ENCODE measurements at regions not wholly inside any gene's neighbourhood (a gene's known extent, or its start where the extent isn't known, plus 50 kb on each side); places are given as distances from the start of the nearest gene placed in this dataset.

GRCh38 chr7:28231176-28231575 is 50.6 kb upstream of the JAZF1 start:
- no peak for DNase-seq (ENCODE audit: low read depth, low spot score)

GRCh38 chr7:28236560-28236959 is 56.0 kb upstream of the JAZF1 start:
- no peak for DNase-seq (ENCODE audit: low read depth, low spot score)

- no peak for DNase-seq (ENCODE audit: low read depth, low spot score)
These were observed 56.8 kb upstream of the JAZF1 start for GRCh38 chr7:28237363-28237762.

- DNase-seq (ENCODE audit: low read depth, low spot score) = no peak
These were observed 59.2 kb upstream of the JAZF1 start for GRCh38 chr7:28239823-28240204.

GRCh38 chr7:28240481-28240880 is 59.9 kb upstream of the JAZF1 start:
- no peak for DNase-seq (ENCODE audit: low read depth, low spot score)

- DNase-seq (ENCODE audit: low read depth, low spot score) = no peak
These were observed 63.3 kb upstream of the JAZF1 start for GRCh38 chr7:28243861-28244260.

- no peak for DNase-seq (ENCODE audit: low read depth, low spot score)
These were observed 64.7 kb upstream of the JAZF1 start for GRCh38 chr7:28245123-28245878.

- DNase-seq (ENCODE audit: low read depth, low spot score) = no peak
These were observed 66.4 kb upstream of the JAZF1 start for GRCh38 chr7:28246921-28247461.

- DNase-seq (ENCODE audit: low read depth, low spot score) = no peak
These were observed 77.6 kb upstream of the JAZF1 start for GRCh38 chr7:28258240-28258639.

- DNase-seq (ENCODE audit: low read depth, low spot score) = no peak
These were observed 80.4 kb upstream of the JAZF1 start for GRCh38 chr7:28260969-28261368.

- DNase-seq (ENCODE audit: low read depth, low spot score) = no peak
These were observed 83.2 kb upstream of the JAZF1 start for GRCh38 chr7:28263622-28264271.

- no peak for DNase-seq (ENCODE audit: low read depth, low spot score)
These were observed 85.8 kb upstream of the JAZF1 start for GRCh38 chr7:28266402-28266801.

GRCh38 chr7:28267012-28267411 is 86.4 kb upstream of the JAZF1 start:
- no peak for DNase-seq (ENCODE audit: low read depth, low spot score)

- no peak for DNase-seq (ENCODE audit: low read depth, low spot score)
These were observed 89.2 kb upstream of the JAZF1 start for GRCh38 chr7:28269700-28270361.

- no peak for DNase-seq (ENCODE audit: low read depth, low spot score)
These were observed 89.9 kb upstream of the JAZF1 start for GRCh38 chr7:28270536-28270935.

GRCh38 chr7:28272461-28272877 is 91.9 kb upstream of the JAZF1 start:
- no peak for DNase-seq (ENCODE audit: low read depth, low spot score)

- DNase-seq (ENCODE audit: low read depth, low spot score) = no peak
These were observed 95.7 kb upstream of the JAZF1 start for GRCh38 chr7:28276298-28276697.

GRCh38 chr7:28277364-28277763 is 96.8 kb upstream of the JAZF1 start:
- DNase-seq (ENCODE audit: low read depth, low spot score) = no peak

GRCh38 chr7:28277958-28278357 is 97.4 kb upstream of the JAZF1 start:
- DNase-seq (ENCODE audit: low read depth, low spot score) = no peak

GRCh38 chr7:28280516-28280915 is 99.9 kb upstream of the JAZF1 start:
- no peak for DNase-seq (ENCODE audit: low read depth, low spot score)

- no peak for DNase-seq (ENCODE audit: low read depth, low spot score)
These were observed 109.9 kb upstream of the JAZF1 start for GRCh38 chr7:28290496-28290895.

- no peak for DNase-seq (ENCODE audit: low read depth, low spot score)
These were observed 111.0 kb upstream of the JAZF1 start for GRCh38 chr7:28291559-28291958.

Measured in activated CD4-positive, CD25-positive, alpha-beta regulatory T cell treated with anti-CD3 and anti-CD28 coated beads, Interleukin-2, amount 50 U/mL, for 16 hours (primary cell).